Loucy (cell line): ENCODE measurements at regions not wholly inside any gene's neighbourhood (a gene's known extent, or its start where the extent isn't known, plus 50 kb on each side); places are given as distances from the start of the nearest gene placed in this dataset.

ENCODE experiments used
- H2AFZ ChIP-seq: fragments of 200-600 bp; sonication (generic); 2 replicates; pipeline ENCODE4 v1.6.0; 2016; ENCODE audit warnings: antibody characterized with exemption, mild to moderate bottlenecking, low read length, moderate library complexity
- H3F3A ChIP-seq: fragments of 200-600 bp; 2 replicates; pipeline ENCODE4 v1.6.0; 2016; ENCODE audit warnings: antibody characterized with exemption, low read depth, mild to moderate bottlenecking
- H3K27me3 ChIP-seq: fragments of 200-600 bp; sonication (generic); 2 replicates; pipeline ENCODE4 v1.6.1; 2014; ENCODE audit warnings: low read length, mild to moderate bottlenecking; ENCODE audit not compliant: insufficient read depth, poor library complexity, severe bottlenecking
- H3K36me3 ChIP-seq: fragments of 200-600 bp; sonication (generic); 2 replicates; pipeline ENCODE4 v1.6.1; 2016; ENCODE audit warnings: low read length; ENCODE audit not compliant: insufficient read depth
- H3K4me1 ChIP-seq: fragments of 200-600 bp; sonication (generic); 2 replicates; pipeline ENCODE4 v1.5.1; 2014; ENCODE audit warnings: low read length, mild to moderate bottlenecking; ENCODE audit not compliant: insufficient read depth, poor library complexity, severe bottlenecking
- H3K4me2 ChIP-seq: fragments of 200-600 bp; sonication (generic); 2 replicates; pipeline ENCODE4 v1.6.0; 2014; ENCODE audit warnings: antibody characterized with exemption, low read length, low read depth, mild to moderate bottlenecking; ENCODE audit not compliant: poor library complexity, severe bottlenecking
- H3K4me3 ChIP-seq: fragments of 200-600 bp; sonication (generic); 2 replicates; pipeline ENCODE4 v1.5.1; 2014; ENCODE audit warnings: low read length, mild to moderate bottlenecking, mixed read lengths; ENCODE audit not compliant: poor library complexity, severe bottlenecking
- H3K79me2 ChIP-seq: fragments of 200-600 bp; sonication (generic); 2 replicates; pipeline ENCODE4 v1.6.1; 2014; ENCODE audit warnings: low read length; ENCODE audit not compliant: insufficient read depth
- H3K9ac ChIP-seq: fragments of 200-600 bp; sonication (generic); 2 replicates; pipeline ENCODE4 v1.6.0; 2014; ENCODE audit warnings: mild to moderate bottlenecking, low read depth, low read length, moderate library complexity; ENCODE audit not compliant: poor library complexity, severe bottlenecking
- H3K9me2 ChIP-seq: fragments of 200-600 bp; sonication (generic); replicated peaks from 2 replicates; pipeline ENCODE4 v1.6.1; 2016; ENCODE audit warnings: low read depth, low read length, mixed read lengths
- H3K9me3 ChIP-seq: fragments of 200-600 bp; sonication (generic); 2 replicates; pipeline ENCODE4 v1.6.1; 2014; ENCODE audit warnings: mild to moderate bottlenecking, antibody characterized with exemption, low read length, low read depth; ENCODE audit not compliant: insufficient read depth
- H4K20me1 ChIP-seq: fragments of 200-600 bp; sonication (generic); 2 replicates; pipeline ENCODE4 v1.6.0; 2014; ENCODE audit warnings: antibody characterized with exemption, low read length, mild to moderate bottlenecking; ENCODE audit not compliant: insufficient read depth, poor library complexity, severe bottlenecking
- EZH2phosphoT487 ChIP-seq: fragments of 200-600 bp; IDR thresholded peaks from 2 replicates; pipeline ENCODE4 v1.6.1; 2018; ENCODE audit warnings: antibody characterized with exemption, mild to moderate bottlenecking, moderate library complexity, borderline replicate concordance
- TF ChIP-seq, protein P1 (sequence below): fragments of 200-600 bp; sonication (generic); conservative IDR thresholded peaks from 2 replicates; pipeline ENCODE4 v1.5.1; 2014; ENCODE audit warnings: mild to moderate bottlenecking, antibody characterized with exemption, low read length

DNA sequence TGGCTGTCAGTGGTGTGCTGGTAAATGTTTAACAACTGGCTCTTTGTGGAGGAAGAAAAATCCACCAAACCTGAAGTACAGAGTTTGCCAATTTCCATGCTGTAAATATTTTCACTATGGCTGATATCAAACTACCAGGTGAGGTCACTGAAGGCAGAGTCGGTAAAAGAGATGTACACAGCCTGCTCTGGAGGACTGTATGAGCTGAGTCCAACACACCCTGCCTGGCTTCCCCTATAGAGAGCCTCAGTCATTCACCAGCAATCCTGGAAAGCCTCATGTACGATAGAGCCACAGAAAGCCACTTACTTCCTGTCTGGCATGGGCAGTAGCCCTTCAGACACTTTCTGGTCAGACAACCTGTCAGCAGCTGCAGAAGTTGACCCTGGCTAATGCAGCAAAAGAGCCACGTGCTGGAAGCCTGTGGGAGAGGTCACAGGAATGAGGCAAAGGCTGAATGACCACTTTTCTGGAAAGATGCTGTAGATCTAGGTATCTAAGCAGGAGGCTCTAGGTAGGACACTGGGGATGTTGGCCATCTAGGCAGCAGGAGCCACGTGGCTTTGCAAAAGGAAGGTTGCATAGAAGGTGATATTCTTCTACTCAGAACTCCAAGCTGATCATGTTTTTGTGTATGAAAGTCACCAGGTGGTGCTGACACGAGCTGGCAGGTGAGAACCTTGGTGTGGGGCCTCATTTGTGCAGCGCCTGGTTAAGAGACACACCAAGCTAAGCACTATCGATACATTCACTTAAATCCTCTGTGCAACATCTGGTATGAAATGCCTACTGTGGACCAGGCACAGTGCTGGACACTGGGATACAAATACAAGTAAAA lies 553.9 kb downstream of the VRK1 start:
- H3K9me3 ChIP-seq, result no peaks in the 10 kb centered on the region
- H3K9me2 ChIP-seq, result no peaks in the 10 kb centered on the region
- no peaks in the 10 kb centered on the region for H3F3A ChIP-seq
- no peaks in the 10 kb centered on the region for H3K4me1 ChIP-seq
- no peaks in the 10 kb centered on the region for H3K79me2 ChIP-seq
- H3K36me3 ChIP-seq, result no peaks in the 10 kb centered on the region
- H4K20me1 ChIP-seq, result no peaks in the 10 kb centered on the region
- no peak overlapping the region for H2AFZ ChIP-seq
- no peak overlapping the region for H3K4me3 ChIP-seq
- H3K27me3 ChIP-seq, result no peaks in the 10 kb centered on the region
- no peak overlapping the region for H3K4me2 ChIP-seq
- TF ChIP-seq, protein P1, sequence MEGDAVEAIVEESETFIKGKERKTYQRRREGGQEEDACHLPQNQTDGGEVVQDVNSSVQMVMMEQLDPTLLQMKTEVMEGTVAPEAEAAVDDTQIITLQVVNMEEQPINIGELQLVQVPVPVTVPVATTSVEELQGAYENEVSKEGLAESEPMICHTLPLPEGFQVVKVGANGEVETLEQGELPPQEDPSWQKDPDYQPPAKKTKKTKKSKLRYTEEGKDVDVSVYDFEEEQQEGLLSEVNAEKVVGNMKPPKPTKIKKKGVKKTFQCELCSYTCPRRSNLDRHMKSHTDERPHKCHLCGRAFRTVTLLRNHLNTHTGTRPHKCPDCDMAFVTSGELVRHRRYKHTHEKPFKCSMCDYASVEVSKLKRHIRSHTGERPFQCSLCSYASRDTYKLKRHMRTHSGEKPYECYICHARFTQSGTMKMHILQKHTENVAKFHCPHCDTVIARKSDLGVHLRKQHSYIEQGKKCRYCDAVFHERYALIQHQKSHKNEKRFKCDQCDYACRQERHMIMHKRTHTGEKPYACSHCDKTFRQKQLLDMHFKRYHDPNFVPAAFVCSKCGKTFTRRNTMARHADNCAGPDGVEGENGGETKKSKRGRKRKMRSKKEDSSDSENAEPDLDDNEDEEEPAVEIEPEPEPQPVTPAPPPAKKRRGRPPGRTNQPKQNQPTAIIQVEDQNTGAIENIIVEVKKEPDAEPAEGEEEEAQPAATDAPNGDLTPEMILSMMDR, result no peak
- no peak overlapping the region for H3K9ac ChIP-seq

DNA sequence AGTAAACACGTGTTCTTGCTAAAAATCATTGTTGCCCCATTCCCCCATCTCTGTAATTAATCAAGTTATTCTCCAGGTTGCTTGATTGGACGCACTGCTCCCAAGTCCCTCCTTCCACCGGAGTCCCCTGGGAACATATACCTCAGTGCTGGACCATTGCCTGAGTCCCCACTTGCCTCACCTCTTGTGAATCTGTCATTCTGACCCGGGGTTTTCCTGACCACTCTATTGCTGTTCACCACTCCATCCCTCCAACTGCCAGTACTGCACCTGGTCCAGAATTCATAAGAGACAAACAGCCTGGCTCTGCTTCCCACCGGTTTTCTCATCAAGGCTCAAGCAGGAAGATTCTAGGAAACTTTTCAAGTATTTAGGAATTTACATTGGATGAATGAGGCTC lies 555.9 kb downstream of the VRK1 start:
- H3K9me3 ChIP-seq, result no peaks in the 10 kb centered on the region
- no peaks in the 10 kb centered on the region for H3K36me3 ChIP-seq
- no peak overlapping the region for H3K4me2 ChIP-seq
- no peak overlapping the region for H3K9ac ChIP-seq
- H3K4me1 ChIP-seq, result no peaks in the 10 kb centered on the region
- TF ChIP-seq EZH2phosphoT487, result no peak
- TF ChIP-seq, protein P1, result no peak
- no peak overlapping the region for H3K4me3 ChIP-seq
- H3K79me2 ChIP-seq, result no peaks in the 10 kb centered on the region
- H3K27me3 ChIP-seq, result no peaks in the 10 kb centered on the region
- H4K20me1 ChIP-seq, result no peaks in the 10 kb centered on the region
- H3K9me2 ChIP-seq, result no peaks in the 10 kb centered on the region
- H2AFZ ChIP-seq, result no peak overlapping the region
- no peaks in the 10 kb centered on the region for H3F3A ChIP-seq

DNA sequence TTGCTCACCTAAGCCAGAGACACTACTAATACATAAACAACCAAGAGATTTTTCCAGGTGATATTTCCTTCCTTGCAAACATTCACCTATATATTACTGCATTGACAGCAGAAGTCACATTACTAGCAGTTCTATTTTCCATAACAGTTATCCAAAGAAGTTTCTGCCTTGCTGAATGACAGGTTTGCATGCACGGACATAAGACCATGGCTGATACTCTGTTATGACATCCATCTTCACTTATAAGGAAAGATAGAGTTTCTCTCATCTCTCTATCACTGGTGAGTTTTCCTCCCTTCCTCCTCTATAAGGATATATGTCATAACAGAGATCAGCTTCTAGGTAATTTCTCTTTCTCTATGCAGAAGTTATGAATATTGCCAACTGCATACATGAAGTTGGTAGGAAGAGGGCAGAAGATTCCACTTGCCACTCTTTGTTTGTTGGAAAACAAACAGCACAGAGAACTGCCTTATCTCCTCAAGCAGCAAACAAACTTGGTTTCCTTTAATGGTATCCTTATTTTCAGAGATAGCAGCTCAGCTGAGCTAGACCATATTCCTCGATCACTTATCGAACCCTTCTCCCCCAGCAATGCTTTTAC lies 557.0 kb downstream of the VRK1 start:
- no peak for TF ChIP-seq EZH2phosphoT487
- TF ChIP-seq, protein P1, result no peak
- Histone ChIP-seq H3K4me1 (no peaks in the 10 kb centered on the region), H3K9me2 (no peaks in the 10 kb centered on the region), H3K9ac (no peak overlapping the region), H3K9me3 (no peaks in the 10 kb centered on the region), H3F3A (no peaks in the 10 kb centered on the region), H3K4me3 (no peak overlapping the region), H3K27me3 (no peaks in the 10 kb centered on the region), H3K4me2 (no peak overlapping the region), H4K20me1 (no peaks in the 10 kb centered on the region), H2AFZ (no peak overlapping the region), H3K79me2 (no peaks in the 10 kb centered on the region), H3K36me3 (no peaks in the 10 kb centered on the region)
